ENCODE measurements at regions not wholly inside any gene's neighbourhood (a gene's known extent, or its start where the extent isn't known, plus 50 kb on each side); places are given as distances from the start of the nearest gene placed in this dataset.
A peak's percentile ranks its signal among the peaks of the same experiment; 100 is the strongest.

- no peak for DNase-seq
Measured at GRCh38 chr15:95091444-95091843, 860.1 kb downstream of the MCTP2 start.

- no peak for DNase-seq
Measured at GRCh38 chr15:95095250-95095649, 863.9 kb downstream of the MCTP2 start.

GRCh38 chr15:95096651-95097050, 865.3 kb downstream of the MCTP2 start:
- no peak for DNase-seq

GRCh38 chr15:95097361-95097760, 866.0 kb downstream of the MCTP2 start:
- no peak for DNase-seq

- DNase-seq = no peak
Measured at GRCh38 chr15:95105229-95105628, 873.9 kb downstream of the MCTP2 start.

- DNase-seq = no peak
Measured at GRCh38 chr15:95106801-95107200, 875.4 kb downstream of the MCTP2 start.

- DNase-seq = no peak
Measured at GRCh38 chr15:95108673-95109072, 877.3 kb downstream of the MCTP2 start.

GRCh38 chr15:95111969-95112368, 880.6 kb downstream of the MCTP2 start:
- DNase-seq = no peak

- no peak for DNase-seq
Measured at GRCh38 chr15:95113041-95113440, 881.7 kb downstream of the MCTP2 start.

- no peak for DNase-seq
Measured at GRCh38 chr15:95119041-95119610, 887.8 kb downstream of the MCTP2 start.

- no peak for DNase-seq
Measured at GRCh38 chr15:95120595-95120994, 889.2 kb downstream of the MCTP2 start.

GRCh38 chr15:95121191-95121590, 889.8 kb downstream of the MCTP2 start:
- DNase-seq = no peak

- DNase-seq = no peak
Measured at GRCh38 chr15:95125803-95126202, 894.4 kb downstream of the MCTP2 start.

GRCh38 chr15:95127356-95127755, 896.0 kb downstream of the MCTP2 start:
- no peak for DNase-seq

GRCh38 chr15:95129574-95129973, 898.2 kb downstream of the MCTP2 start:
- peak; percentile 43 for DNase-seq

- no peak for DNase-seq
Measured at GRCh38 chr15:95131131-95131556, 899.8 kb downstream of the MCTP2 start.

GRCh38 chr15:95132774-95133173, 901.4 kb downstream of the MCTP2 start:
- no peak for DNase-seq

GRCh38 chr15:95134431-95135110, 903.2 kb downstream of the MCTP2 start:
- no peak for DNase-seq

GRCh38 chr15:95138604-95139270, 907.4 kb downstream of the MCTP2 start:
- DNase-seq = no peak

GRCh38 chr15:95141486-95141885, 910.1 kb downstream of the MCTP2 start:
- no peak for DNase-seq

GRCh38 chr15:95142531-95142930, 911.2 kb downstream of the MCTP2 start:
- no peak for DNase-seq

GRCh38 chr15:95146481-95146880, 915.1 kb downstream of the MCTP2 start:
- no peak for DNase-seq

GRCh38 chr15:95148183-95148582, 916.8 kb downstream of the MCTP2 start:
- no peak for DNase-seq

- DNase-seq = no peak
Measured at GRCh38 chr15:95149036-95149435, 917.7 kb downstream of the MCTP2 start.

All from femur (tissue), 1 donor.